Peyer's patch (tissue), 4 donors: ENCODE measurements at regions not wholly inside any gene's neighbourhood (a gene's known extent, or its start where the extent isn't known, plus 50 kb on each side); places are given as distances from the start of the nearest gene placed in this dataset.
A peak's percentile ranks its signal among the peaks of the same experiment; 100 is the strongest.
"Not testable (repeated sequence)": the region's sequence is repeated elsewhere in the genome, so short reads cannot be mapped to it uniquely, and the experiment has no call there.

Source experiments
- DNase-seq, 3 donors: peaks; one replicate each; pipeline ENCODE4 v3.0.0-alpha.2; 2017 to 2019
- H3K27ac ChIP-seq, 4 donors: fragments of 200-600 bp; sonication (generic); one replicate each; pipeline ENCODE4 v1.5.1; 2016 to 2019
- H3K27me3 ChIP-seq, 2 donors: fragments of 200-600 bp; sonication (generic); one replicate each; pipeline ENCODE4 v1.5.1; 2019
- H3K36me3 ChIP-seq, 3 donors: fragments of 200-600 bp; sonication (generic); one replicate each; pipeline ENCODE4 v1.5.1; 2016 to 2019
- H3K4me1 ChIP-seq, 4 donors: fragments of 200-600 bp; sonication (generic); one replicate each; pipeline ENCODE4 v1.5.1; 2016 to 2019
- H3K4me3 ChIP-seq, 4 donors: fragments of 200-600 bp; sonication (generic); 1 replicate in 3 of 4; 2 replicates in 1 of 4; pipeline ENCODE4 v1.5.1; 2016 to 2019; ENCODE audit warnings: mild to moderate bottlenecking in 1 of 4
- H3K9me3 ChIP-seq, 4 donors: fragments of 200-600 bp; sonication (generic); one replicate each; pipeline ENCODE4 v1.5.1; 2016 to 2019; ENCODE audit warnings: mild to moderate bottlenecking in 1 of 4
- CTCF ChIP-seq, 6 experiments: fragments of 450-650 bp in 4 of 6; fragments of 200-600 bp in 2 of 6; sonication (generic) in 1 of 6; IDR thresholded peaks; one replicate each; pipeline ENCODE4 v1.5.1; 2017 to 2019; ENCODE audit warnings: antibody characterized with exemption in 6 of 6, mild to moderate bottlenecking in 3 of 6, moderate library complexity in 1 of 6
- POLR2A ChIP-seq, 2 donors: fragments of 450-650 bp; IDR thresholded peaks; one replicate each; pipeline ENCODE4 v1.5.1; 2017; ENCODE audit warnings: antibody characterized with exemption in 2 of 2, mild to moderate bottlenecking in 2 of 2, moderate library complexity in 2 of 2

DNA sequence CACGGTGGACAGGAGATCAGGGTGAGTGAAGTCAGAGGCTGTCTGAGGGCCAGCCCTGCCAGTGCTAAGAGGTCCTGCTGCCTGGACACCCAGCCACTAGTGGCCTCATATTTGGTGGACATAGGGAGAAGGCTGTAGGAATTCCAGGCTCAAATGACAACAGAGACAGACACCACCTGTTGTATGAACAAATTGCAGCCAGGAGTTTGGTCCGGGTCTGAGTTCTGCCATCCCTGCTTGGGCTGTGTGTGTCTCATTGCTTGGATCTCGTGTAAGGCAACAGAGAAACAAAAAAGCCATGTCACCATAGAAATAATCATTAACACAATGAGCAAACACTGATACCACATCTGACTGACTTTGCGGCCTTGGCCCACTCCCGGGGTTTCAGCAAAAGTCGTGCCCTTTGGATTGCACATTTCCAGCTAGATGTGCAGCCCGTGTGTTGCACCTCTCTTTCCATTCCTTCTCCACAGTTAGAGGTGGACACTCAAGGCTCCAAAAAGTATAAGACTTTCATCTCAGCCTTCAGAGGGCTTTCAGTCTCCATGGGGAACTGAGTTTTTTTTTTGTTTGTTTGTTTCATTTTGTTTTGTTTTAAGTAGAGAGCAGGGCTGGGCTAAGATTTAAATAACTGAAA lies 211.2 kb downstream of the RTP5 start:
- H3K36me3 ChIP-seq, DNase-seq, H3K27ac ChIP-seq, H3K4me3 ChIP-seq, H3K4me1 ChIP-seq, H3K27me3 ChIP-seq, H3K9me3 ChIP-seq: not testable (repeated sequence)

GRCh38 chr2:242084034-242084433 lies 214.5 kb downstream of the RTP5 start:
- not testable (repeated sequence) for H3K4me1 ChIP-seq, H3K36me3 ChIP-seq, H3K27me3 ChIP-seq, DNase-seq, H3K9me3 ChIP-seq, H3K4me3 ChIP-seq, H3K27ac ChIP-seq

GRCh38 chr2:242085024-242085674 lies 215.6 kb downstream of the RTP5 start:
- H3K27ac ChIP-seq, result peak overlapping the region in 1 of 4 donors; percentile 65
- H3K4me1 ChIP-seq, DNase-seq, H3K36me3 ChIP-seq, H3K4me3 ChIP-seq, H3K9me3 ChIP-seq, H3K27me3 ChIP-seq: not testable (repeated sequence)

DNA sequence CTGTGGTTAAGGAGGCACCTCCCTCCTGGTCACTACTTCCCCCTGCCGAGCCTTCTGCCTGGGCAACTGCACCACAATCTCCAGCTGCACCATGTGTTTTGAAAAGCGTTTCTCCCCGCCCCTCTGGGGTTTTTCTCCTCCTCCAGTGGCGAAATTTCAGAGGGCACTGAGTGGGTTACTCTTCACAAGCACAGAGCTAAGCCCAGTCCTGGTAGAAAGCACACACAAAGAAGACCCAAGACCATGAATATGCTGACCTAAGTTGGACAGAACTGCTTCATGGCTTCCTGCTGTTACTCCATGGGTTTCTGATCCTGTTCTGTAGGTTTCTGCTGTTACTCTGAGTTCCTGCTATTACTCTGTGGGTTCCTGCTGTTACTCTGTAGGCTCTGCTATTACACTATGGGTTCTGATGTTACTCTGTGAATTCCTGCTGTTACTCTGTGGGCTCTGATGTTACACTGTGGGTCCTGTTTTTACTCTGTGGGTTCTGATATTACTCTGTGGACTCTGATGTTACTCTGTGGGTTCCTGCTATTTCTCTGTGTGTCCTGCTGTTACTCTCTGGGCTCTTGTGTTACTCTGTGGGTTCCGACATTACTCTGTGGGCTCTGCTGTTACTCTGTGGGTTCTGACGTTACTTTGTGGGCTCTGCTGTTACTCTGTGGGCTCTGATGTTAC lies 216.6 kb downstream of the RTP5 start:
- Histone ChIP-seq H3K27ac (peak overlapping the region in 2 of 4 donors; percentile 48 to 65), H3K36me3 (no peaks in the 10 kb centered on the region), H3K4me3 (no peak overlapping the region), H3K4me1 (peaks cover 0 to 7% (median 3%) of the 10 kb centered on the region in 4 donors), H3K27me3 (no peaks in the 10 kb centered on the region), H3K9me3 (no peaks in the 10 kb centered on the region)
- TF ChIP-seq CTCF (IDR thresholded peaks at IDR 0.05) (no peak), POLR2A (IDR thresholded peaks at IDR 0.05) (no peak)
- DNase-seq, result peak in 2 of 3 donors; percentile 48 to 74

GRCh38 chr2:242088044-242088443 lies 218.5 kb downstream of the RTP5 start:
- H3K4me3 ChIP-seq, result peak overlapping the region; percentile 74 to 99 (median 96)
- not testable (repeated sequence) for H3K9me3 ChIP-seq, DNase-seq, H3K4me1 ChIP-seq, H3K27me3 ChIP-seq, H3K36me3 ChIP-seq
- peak overlapping the region; percentile 69 to 78 (median 72) for H3K27ac ChIP-seq

DNA sequence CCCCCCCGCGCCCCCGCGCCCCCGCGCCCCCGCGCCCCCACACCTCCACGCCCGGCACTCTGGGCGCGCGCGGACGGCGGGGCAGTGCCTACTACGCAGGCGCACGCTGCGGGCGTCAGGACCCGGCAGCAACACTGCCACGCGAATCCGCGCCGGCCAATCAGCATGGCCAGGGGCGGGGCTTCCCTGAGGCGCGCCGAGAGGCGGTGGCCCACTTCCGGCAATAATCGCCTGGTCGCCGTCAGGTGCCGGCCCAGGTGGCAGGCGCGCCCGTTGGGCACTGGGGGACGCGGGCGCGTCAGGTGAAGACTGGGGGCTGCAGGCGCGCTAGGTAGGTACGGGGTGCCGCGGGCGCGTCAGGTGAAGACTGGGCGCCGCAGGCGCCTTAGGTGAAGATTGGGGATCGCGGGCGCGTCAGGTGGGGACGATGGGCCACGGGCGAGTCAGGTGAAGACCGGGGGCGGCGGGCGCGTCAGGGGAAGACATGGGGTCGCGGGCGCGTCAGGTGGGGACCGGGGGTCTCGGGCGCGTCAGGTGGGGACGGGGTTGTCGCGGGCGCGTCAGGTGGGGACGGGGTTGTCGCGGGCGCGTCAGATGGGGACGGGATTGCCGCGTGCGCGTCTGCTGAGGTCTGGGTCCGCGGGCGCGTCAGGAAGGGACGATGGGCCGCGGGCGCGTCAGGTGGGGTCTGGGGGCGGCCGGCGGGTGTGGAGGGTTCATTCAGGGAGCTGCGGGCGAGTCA lies 219.1 kb downstream of the RTP5 start:
- Histone ChIP-seq H3K27me3 (no peaks in the 10 kb centered on the region), H3K27ac (peak overlapping the region; percentile 69 to 78 (median 72)), H3K4me1 (peaks cover 0 to 7% (median 3%) of the 10 kb centered on the region in 4 donors), H3K4me3 (peak overlapping the region; percentile 74 to 99 (median 96)), H3K36me3 (no peaks in the 10 kb centered on the region), H3K9me3 (no peaks in the 10 kb centered on the region)
- TF ChIP-seq POLR2A (IDR thresholded peaks at IDR 0.05), result peak; percentile 62 to 64
- TF ChIP-seq CTCF (IDR thresholded peaks at IDR 0.05), result no peak
- peak; percentile 93 to 98 (median 97) for DNase-seq

DNA sequence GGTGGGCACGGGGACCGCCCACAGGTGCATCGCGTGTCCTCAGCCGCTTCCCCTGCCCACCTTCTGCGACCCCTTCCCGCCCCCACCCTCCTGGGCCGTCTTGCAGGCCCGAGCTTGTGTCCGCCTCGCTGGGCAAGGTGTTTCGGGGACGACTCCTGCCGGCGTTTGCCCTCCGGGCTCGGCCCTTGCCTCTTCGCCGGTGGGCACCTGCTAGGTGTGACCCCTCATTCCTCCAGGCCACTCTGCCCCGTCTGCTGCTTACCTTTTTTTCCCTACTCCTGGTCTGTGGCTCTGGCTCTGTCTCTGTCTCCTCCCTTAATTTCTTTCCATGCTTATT lies 219.7 kb downstream of the RTP5 start:
- H3K9me3 ChIP-seq, H3K27me3 ChIP-seq, H3K4me1 ChIP-seq, DNase-seq, H3K36me3 ChIP-seq: not testable (repeated sequence)
- Histone ChIP-seq H3K4me3 (peak overlapping the region; percentile 74 to 99 (median 96)), H3K27ac (peak overlapping the region in 1 of 4 donors; percentile 78)

- not testable (repeated sequence) for H3K27me3 ChIP-seq, H3K9me3 ChIP-seq, H3K4me3 ChIP-seq, H3K4me1 ChIP-seq, DNase-seq, H3K27ac ChIP-seq
- peaks cover 0 to 16% (median 0%) of the 10 kb centered on the region in 3 donors for H3K36me3 ChIP-seq
Measured at GRCh38 chr2:242097278-242097677, 227.7 kb downstream of the RTP5 start.
